Mucosa of rectum (tissue), 2 donors: ENCODE measurements at regions not wholly inside any gene's neighbourhood (a gene's known extent, or its start where the extent isn't known, plus 50 kb on each side); places are given as distances from the start of the nearest gene placed in this dataset.

Source experiments
- H3K27ac ChIP-seq, 2 donors: one replicate each; pipeline ENCODE4 v1.7.0; 2013; ENCODE audit warnings: inconsistent platforms in 2 of 2, low read depth in 2 of 2, low read length in 2 of 2
- H3K27me3 ChIP-seq, 2 donors: one replicate each; pipeline ENCODE4 v1.7.0; 2013; ENCODE audit warnings: low read length in 2 of 2; ENCODE audit not compliant: control insufficient read depth in 2 of 2, insufficient read depth in 2 of 2
- H3K36me3 ChIP-seq, 2 donors: one replicate each; pipeline ENCODE4 v1.7.0; 2013; ENCODE audit warnings: low read length in 2 of 2; ENCODE audit not compliant: control insufficient read depth in 2 of 2, insufficient read depth in 2 of 2
- H3K4me1 ChIP-seq, 2 donors: one replicate each; pipeline ENCODE4 v1.7.0; 2013; ENCODE audit warnings: low read length in 2 of 2, mild to moderate bottlenecking in 1 of 2; ENCODE audit not compliant: control insufficient read depth in 2 of 2, insufficient read depth in 2 of 2
- H3K4me3 ChIP-seq, 2 donors: one replicate each; pipeline ENCODE4 v1.7.0; 2013; ENCODE audit warnings: low read length in 2 of 2
- H3K9ac ChIP-seq, 2 donors: one replicate each; pipeline ENCODE4 v1.7.0; 2013; ENCODE audit warnings: low read length in 2 of 2, low read depth in 1 of 2, mild to moderate bottlenecking in 1 of 2
- H3K9me3 ChIP-seq, 2 donors: one replicate each; pipeline ENCODE4 v1.7.0; 2013; ENCODE audit warnings: low read length in 2 of 2; ENCODE audit not compliant: control insufficient read depth in 2 of 2
- donor health status: healthy.
- donor health status: Normal muscosa, but diverticular disease.

- no peaks in the 10 kb centered on the region for H3K9me3 ChIP-seq
- no peaks in the 10 kb centered on the region for H3K4me1 ChIP-seq
- H3K27me3 ChIP-seq, result no peaks in the 10 kb centered on the region
- H3K27ac ChIP-seq, result no peak overlapping the region
- no peaks in the 10 kb centered on the region for H3K36me3 ChIP-seq
- H3K9ac ChIP-seq, result no peak overlapping the region
- H3K4me3 ChIP-seq, result no peak overlapping the region
Measured at GRCh38 chr5:97635553-97635952, 452.5 kb upstream of the RIOK2 start.

GRCh38 chr5:97636766-97637165 lies 453.7 kb upstream of the RIOK2 start:
- Histone ChIP-seq H3K4me3 (no peak overlapping the region), H3K9me3 (no peaks in the 10 kb centered on the region), H3K4me1 (no peaks in the 10 kb centered on the region), H3K9ac (no peak overlapping the region), H3K27ac (no peak overlapping the region), H3K36me3 (no peaks in the 10 kb centered on the region), H3K27me3 (no peaks in the 10 kb centered on the region)

GRCh38 chr5:97641081-97641480 lies 458.0 kb upstream of the RIOK2 start:
- H3K36me3 ChIP-seq, result no peaks in the 10 kb centered on the region
- H3K4me3 ChIP-seq, result no peak overlapping the region
- H3K4me1 ChIP-seq, result no peaks in the 10 kb centered on the region
- H3K9ac ChIP-seq, result no peak overlapping the region
- H3K9me3 ChIP-seq, result no peaks in the 10 kb centered on the region
- no peaks in the 10 kb centered on the region for H3K27me3 ChIP-seq
- H3K27ac ChIP-seq, result no peak overlapping the region

- Histone ChIP-seq H3K27me3 (no peaks in the 10 kb centered on the region), H3K9ac (no peak overlapping the region), H3K27ac (no peak overlapping the region), H3K36me3 (no peaks in the 10 kb centered on the region), H3K9me3 (no peaks in the 10 kb centered on the region), H3K4me1 (no peaks in the 10 kb centered on the region), H3K4me3 (no peak overlapping the region)
Measured at GRCh38 chr5:97644206-97644605, 461.2 kb upstream of the RIOK2 start.

- no peak overlapping the region for H3K27ac ChIP-seq
- H3K9me3 ChIP-seq, result no peaks in the 10 kb centered on the region
- H3K36me3 ChIP-seq, result no peaks in the 10 kb centered on the region
- H3K4me1 ChIP-seq, result no peaks in the 10 kb centered on the region
- no peak overlapping the region for H3K4me3 ChIP-seq
- H3K9ac ChIP-seq, result no peak overlapping the region
- no peaks in the 10 kb centered on the region for H3K27me3 ChIP-seq
Measured at GRCh38 chr5:97644896-97645295, 461.8 kb upstream of the RIOK2 start.

- Histone ChIP-seq H3K9me3 (no peaks in the 10 kb centered on the region), H3K9ac (no peak overlapping the region), H3K27ac (no peak overlapping the region), H3K27me3 (no peaks in the 10 kb centered on the region), H3K4me3 (no peak overlapping the region), H3K4me1 (no peaks in the 10 kb centered on the region), H3K36me3 (no peaks in the 10 kb centered on the region)
Measured at GRCh38 chr5:97657239-97657638, 474.2 kb upstream of the RIOK2 start.

GRCh38 chr5:97658116-97658900 lies 475.3 kb upstream of the RIOK2 start:
- Histone ChIP-seq H3K4me3 (no peak overlapping the region), H3K9me3 (no peaks in the 10 kb centered on the region), H3K9ac (no peak overlapping the region), H3K36me3 (no peaks in the 10 kb centered on the region), H3K27me3 (no peaks in the 10 kb centered on the region), H3K4me1 (no peaks in the 10 kb centered on the region), H3K27ac (no peak overlapping the region)

- Histone ChIP-seq H3K36me3 (no peaks in the 10 kb centered on the region), H3K4me3 (no peak overlapping the region), H3K9me3 (no peaks in the 10 kb centered on the region), H3K4me1 (no peaks in the 10 kb centered on the region), H3K27ac (no peak overlapping the region), H3K9ac (no peak overlapping the region), H3K27me3 (no peaks in the 10 kb centered on the region)
Measured at GRCh38 chr5:97666783-97667182, 483.7 kb upstream of the RIOK2 start.

GRCh38 chr5:97670447-97670846 lies 487.4 kb upstream of the RIOK2 start:
- H3K9me3 ChIP-seq, result no peaks in the 10 kb centered on the region
- H3K27ac ChIP-seq, result no peak overlapping the region
- H3K27me3 ChIP-seq, result no peaks in the 10 kb centered on the region
- no peak overlapping the region for H3K4me3 ChIP-seq
- no peaks in the 10 kb centered on the region for H3K4me1 ChIP-seq
- no peak overlapping the region for H3K9ac ChIP-seq
- H3K36me3 ChIP-seq, result no peaks in the 10 kb centered on the region

GRCh38 chr5:97676608-97677007 lies 493.6 kb upstream of the RIOK2 start:
- Histone ChIP-seq H3K27me3 (no peaks in the 10 kb centered on the region), H3K9ac (no peak overlapping the region), H3K4me3 (no peak overlapping the region), H3K4me1 (no peaks in the 10 kb centered on the region), H3K36me3 (no peaks in the 10 kb centered on the region), H3K27ac (no peak overlapping the region), H3K9me3 (no peaks in the 10 kb centered on the region)
